ENCODE measurements at regions not wholly inside any gene's neighbourhood (a gene's known extent, or its start where the extent isn't known, plus 50 kb on each side); places are given as distances from the start of the nearest gene placed in this dataset.
"Not testable (repeated sequence)": the region's sequence is repeated elsewhere in the genome, so short reads cannot be mapped to it uniquely, and the experiment has no call there.

GRCh38 chr2:63737081-63737751, 104.5 kb upstream of the UGP2 start:
- DNase-seq (ENCODE audit: insufficient read length, low spot score) (no peak), FAIRE-seq (no peak)

GRCh38 chr2:63738019-63738418, 103.7 kb upstream of the UGP2 start:
- DNase-seq (ENCODE audit: insufficient read length, low spot score) = no peak
- FAIRE-seq = no peak

GRCh38 chr2:63739180-63739579, 102.5 kb upstream of the UGP2 start:
- DNase-seq (ENCODE audit: insufficient read length, low spot score); FAIRE-seq: not testable (repeated sequence)

GRCh38 chr2:63740020-63740419, 101.7 kb upstream of the UGP2 start:
- FAIRE-seq (no peak), DNase-seq (ENCODE audit: insufficient read length, low spot score) (no peak)

- no peak for FAIRE-seq
- no peak for DNase-seq (ENCODE audit: insufficient read length, low spot score)
These were observed 100.8 kb upstream of the UGP2 start for GRCh38 chr2:63740943-63741342.

GRCh38 chr2:63741884-63742579, 99.7 kb upstream of the UGP2 start:
- DNase-seq (ENCODE audit: insufficient read length, low spot score) = no peak
- no peak for FAIRE-seq

- DNase-seq (ENCODE audit: insufficient read length, low spot score) (no peak), FAIRE-seq (no peak)
These were observed 99.1 kb upstream of the UGP2 start for GRCh38 chr2:63742580-63742976.

- DNase-seq (ENCODE audit: insufficient read length, low spot score) = no peak
- no peak for FAIRE-seq
These were observed 98.3 kb upstream of the UGP2 start for GRCh38 chr2:63743170-63743981.

GRCh38 chr2:63743982-63744966, 97.4 kb upstream of the UGP2 start:
- no peak for DNase-seq (ENCODE audit: insufficient read length, low spot score)

GRCh38 chr2:63746548-63746947, 95.1 kb upstream of the UGP2 start:
- not testable (repeated sequence) for FAIRE-seq; DNase-seq (ENCODE audit: insufficient read length, low spot score)

More at GRCh38 chr2:63743982-63744966, 97.4 kb upstream of the UGP2 start:
- FAIRE-seq = peak; percentile 45

GRCh38 chr2:63751901-63752300, 89.8 kb upstream of the UGP2 start:
- FAIRE-seq = no peak

GRCh38 chr2:63755216-63755615, 86.5 kb upstream of the UGP2 start:
- no peak for DNase-seq (ENCODE audit: insufficient read length, low spot score)
- FAIRE-seq = no peak

More at GRCh38 chr2:63751901-63752300, 89.8 kb upstream of the UGP2 start:
- no peak for DNase-seq (ENCODE audit: insufficient read length, low spot score)

- FAIRE-seq = no peak
- no peak for DNase-seq (ENCODE audit: insufficient read length, low spot score)
These were observed 85.7 kb upstream of the UGP2 start for GRCh38 chr2:63755965-63756364.

GRCh38 chr2:63763391-63763941, 78.2 kb upstream of the UGP2 start:
- no peak for DNase-seq (ENCODE audit: insufficient read length, low spot score)
- FAIRE-seq = no peak

GRCh38 chr2:63764630-63765029, 77.1 kb upstream of the UGP2 start:
- FAIRE-seq (no peak), DNase-seq (ENCODE audit: insufficient read length, low spot score) (no peak)

GRCh38 chr2:63765117-63765516, 76.6 kb upstream of the UGP2 start:
- DNase-seq (ENCODE audit: insufficient read length, low spot score) (no peak), FAIRE-seq (no peak)

- DNase-seq (ENCODE audit: insufficient read length, low spot score) = no peak
- no peak for FAIRE-seq
These were observed 74.4 kb upstream of the UGP2 start for GRCh38 chr2:63767307-63767706.

- FAIRE-seq (no peak), DNase-seq (ENCODE audit: insufficient read length, low spot score) (no peak)
These were observed 73.6 kb upstream of the UGP2 start for GRCh38 chr2:63768051-63768450.

GRCh38 chr2:63769915-63770314, 71.8 kb upstream of the UGP2 start:
- FAIRE-seq (no peak), DNase-seq (ENCODE audit: insufficient read length, low spot score) (no peak)

- FAIRE-seq = no peak
- DNase-seq (ENCODE audit: insufficient read length, low spot score) = no peak
These were observed 69.6 kb upstream of the UGP2 start for GRCh38 chr2:63772061-63772460.
